ENCODE measurements at regions not wholly inside any gene's neighbourhood (a gene's known extent, or its start where the extent isn't known, plus 50 kb on each side); places are given as distances from the start of the nearest gene placed in this dataset.

GRCh38 chr4:53818104-53818503 lies 226.8 kb upstream of the LNX1 start:
- CTCF ChIA-PET, result no interaction called here
- no TSS peak for BruUV-seq (replicated peaks)
- H3K27me3 ChIP-seq (replicated peaks; ENCODE audit: insufficient read depth, low read depth, low read length, poor library complexity), result no peaks in the 10 kb centered on the region
- DNase-seq (ENCODE audit: low spot score), result no peak
- H3K36me3 ChIP-seq (ENCODE audit: insufficient read depth, low read length, poor library complexity, severe bottlenecking), result no peaks in the 10 kb centered on the region
- no peaks in the 10 kb centered on the region for H3K9me3 ChIP-seq (ENCODE audit: low read depth, low read length, poor library complexity, severe bottlenecking)
- H3K27ac ChIP-seq (ENCODE audit: low read depth, low read length, poor library complexity, severe bottlenecking), result no peak overlapping the region
- intact Hi-C loops (cut with micrococcal nuclease; ENCODE audit: unreplicated experiment), result no loop called here
- POLR2A ChIA-PET (ENCODE audit: low non-redundant PET), result no interaction called here
- H3K4me3 ChIP-seq (ENCODE audit: low read depth, low read length, poor library complexity, severe bottlenecking), result no peak overlapping the region
- TF ChIP-seq CTCF (conservative IDR thresholded peaks at IDR 0.05; ENCODE audit: low read depth, low read length) (no peak), EZH2 (IDR thresholded peaks at IDR 0.05; ENCODE audit: borderline replicate concordance, low read depth, low read length, poor library complexity, severe bottlenecking) (no peak)
- H3K4me1 ChIP-seq (ENCODE audit: insufficient read depth, low read length, poor library complexity, severe bottlenecking), result no peaks in the 10 kb centered on the region

- H3K4me1 ChIP-seq (ENCODE audit: insufficient read depth, low read length, poor library complexity, severe bottlenecking), result no peaks in the 10 kb centered on the region
- H3K4me3 ChIP-seq (ENCODE audit: low read depth, low read length, poor library complexity, severe bottlenecking), result no peak overlapping the region
- TF ChIP-seq CTCF (conservative IDR thresholded peaks at IDR 0.05; ENCODE audit: low read depth, low read length), result no peak
- TF ChIP-seq EZH2 (IDR thresholded peaks at IDR 0.05; ENCODE audit: borderline replicate concordance, low read depth, low read length, poor library complexity, severe bottlenecking), result no peak
- intact Hi-C loops (cut with micrococcal nuclease; ENCODE audit: unreplicated experiment), result no loop called here
- no peak overlapping the region for H3K27ac ChIP-seq (ENCODE audit: low read depth, low read length, poor library complexity, severe bottlenecking)
- no peak for DNase-seq (ENCODE audit: low spot score)
- ChIA-PET CTCF (no interaction called here), POLR2A (ENCODE audit: low non-redundant PET) (no interaction called here)
- no TSS peak for BruUV-seq (replicated peaks)
- H3K9me3 ChIP-seq (ENCODE audit: low read depth, low read length, poor library complexity, severe bottlenecking), result no peaks in the 10 kb centered on the region
- H3K36me3 ChIP-seq (ENCODE audit: insufficient read depth, low read length, poor library complexity, severe bottlenecking), result no peaks in the 10 kb centered on the region
- no peaks in the 10 kb centered on the region for H3K27me3 ChIP-seq (replicated peaks; ENCODE audit: insufficient read depth, low read depth, low read length, poor library complexity)
Observed at GRCh38 chr4:53816561-53816960, 225.3 kb upstream of the LNX1 start.

GRCh38 chr4:53815281-53815680 lies 224.0 kb upstream of the LNX1 start:
- DNase-seq (ENCODE audit: low spot score), result no peak
- TF ChIP-seq CTCF (conservative IDR thresholded peaks at IDR 0.05; ENCODE audit: low read depth, low read length) (no peak), EZH2 (IDR thresholded peaks at IDR 0.05; ENCODE audit: borderline replicate concordance, low read depth, low read length, poor library complexity, severe bottlenecking) (no peak)
- intact Hi-C loops (cut with micrococcal nuclease; ENCODE audit: unreplicated experiment), result no loop called here
- Histone ChIP-seq H3K4me3 (ENCODE audit: low read depth, low read length, poor library complexity, severe bottlenecking) (no peak overlapping the region), H3K9me3 (ENCODE audit: low read depth, low read length, poor library complexity, severe bottlenecking) (no peaks in the 10 kb centered on the region), H3K27ac (ENCODE audit: low read depth, low read length, poor library complexity, severe bottlenecking) (no peak overlapping the region), H3K4me1 (ENCODE audit: insufficient read depth, low read length, poor library complexity, severe bottlenecking) (no peaks in the 10 kb centered on the region), H3K27me3 (replicated peaks; ENCODE audit: insufficient read depth, low read depth, low read length, poor library complexity) (no peaks in the 10 kb centered on the region), H3K36me3 (ENCODE audit: insufficient read depth, low read length, poor library complexity, severe bottlenecking) (no peaks in the 10 kb centered on the region)
- no TSS peak for BruUV-seq (replicated peaks)
- POLR2A ChIA-PET (ENCODE audit: low non-redundant PET), result no interaction called here
- CTCF ChIA-PET, result no interaction called here
